GM18951 (cell line): ENCODE measurements at regions not wholly inside any gene's neighbourhood (a gene's known extent, or its start where the extent isn't known, plus 50 kb on each side); places are given as distances from the start of the nearest gene placed in this dataset.

Source experiments
- POLR2A ChIP-seq: IDR thresholded peaks from 4 replicates; pipeline ENCODE4 v1.6.1; 2011; ENCODE audit warnings: mild to moderate bottlenecking; ENCODE audit not compliant: insufficient read length, insufficient read depth; ENCODE audit errors: extremely low read depth
- in situ Hi-C: fragments of 300-500 bp; cut with MboI; formaldehyde crosslinking; loops from one replicate; pipeline ENCODE4 v1.12.0; 2022; ENCODE audit warnings: low sequenced_read_pairs, mixed read lengths, inconsistent platforms; ENCODE audit not compliant: unreplicated experiment

DNA sequence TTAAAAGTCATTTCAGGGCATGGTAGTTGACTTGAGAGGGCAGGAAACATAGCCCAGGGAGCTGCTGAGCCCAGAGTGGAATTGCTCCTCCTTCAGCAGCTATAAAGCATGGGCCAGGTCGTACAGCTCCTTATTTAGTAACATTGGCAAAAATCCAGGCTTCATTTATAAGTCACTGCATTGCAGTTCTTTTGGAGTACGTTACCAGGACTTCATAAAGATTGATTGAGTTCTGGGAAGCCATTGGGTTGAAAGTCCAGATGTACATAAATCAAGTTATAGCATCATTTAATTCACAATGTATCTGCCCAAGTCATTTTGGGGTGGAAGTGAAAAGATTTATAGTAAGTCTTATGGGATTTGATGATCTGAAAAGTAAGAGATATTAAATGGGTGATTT lies 53.0 kb upstream of the ANKEF1 start:
- TF ChIP-seq POLR2A: no peak
- in situ Hi-C loops: no loop called here

DNA sequence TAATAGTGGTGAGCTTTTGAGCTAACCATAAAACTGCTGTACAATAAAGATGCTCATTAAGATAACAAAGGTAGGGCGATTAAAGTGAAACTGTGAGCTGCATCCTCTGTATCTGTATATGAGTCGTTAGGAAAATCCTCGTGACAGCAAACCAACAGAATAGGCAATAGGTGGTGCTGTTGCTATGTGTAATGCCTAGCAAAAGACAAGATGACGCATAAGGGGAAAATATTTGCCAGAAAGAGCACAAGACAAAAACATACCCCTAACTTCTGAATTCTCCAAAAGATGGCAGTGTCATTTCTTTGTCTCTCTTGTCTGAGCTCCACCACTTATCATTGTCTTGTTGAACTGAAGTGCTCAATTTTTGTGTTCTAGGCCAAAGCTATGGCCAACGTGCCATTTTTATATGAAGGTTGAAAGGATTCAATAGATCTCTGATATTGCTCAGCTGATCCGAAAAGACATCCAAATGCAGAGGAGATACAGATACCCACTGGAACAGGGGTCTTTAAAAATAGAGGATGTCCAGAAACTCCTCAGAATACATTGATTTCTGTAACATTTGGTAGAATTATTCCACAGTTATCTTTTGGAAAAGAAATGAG lies 56.3 kb upstream of the ANKEF1 start:
- TF ChIP-seq POLR2A: no peak
- in situ Hi-C loops: no loop called here

DNA sequence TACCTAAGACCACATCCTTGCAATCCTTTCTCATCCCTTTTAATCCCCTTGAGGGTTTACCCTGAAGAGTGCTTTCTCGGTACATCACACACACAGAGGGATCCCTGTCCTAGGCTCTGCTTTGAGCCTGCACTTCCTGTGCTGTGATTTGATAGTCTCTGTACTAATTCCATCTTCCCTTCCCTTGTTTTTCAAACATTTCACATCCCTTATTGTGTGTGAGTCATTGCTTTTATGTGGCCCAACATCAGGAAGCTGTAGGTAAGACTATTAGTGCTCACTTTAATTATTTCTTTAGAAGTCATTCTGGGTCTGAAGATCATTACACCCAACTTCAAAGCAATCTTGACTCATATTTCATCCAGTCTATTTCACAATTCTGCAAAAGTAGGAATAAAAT lies 57.2 kb upstream of the ANKEF1 start:
- in situ Hi-C loops: no loop called here
- no peak for TF ChIP-seq POLR2A

DNA sequence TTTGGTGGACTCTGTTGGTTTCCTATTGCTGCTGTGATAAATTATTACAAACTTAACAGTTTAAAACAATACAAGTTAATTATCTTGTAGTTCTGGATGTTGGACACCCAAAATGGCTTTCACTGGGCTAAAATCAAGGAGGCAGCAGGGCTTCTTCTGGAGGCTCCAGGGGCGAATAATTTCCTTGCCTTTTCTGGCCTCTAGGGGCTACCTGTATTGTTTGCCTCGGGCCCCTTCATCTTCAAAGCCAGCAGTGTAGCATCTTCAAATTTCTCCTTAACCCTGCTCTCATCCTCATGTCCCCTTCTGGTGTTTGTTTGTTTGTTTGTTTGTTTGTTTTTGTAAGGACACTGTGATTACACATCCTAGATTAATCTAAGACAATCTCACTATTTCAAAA lies 60.5 kb upstream of the ANKEF1 start:
- in situ Hi-C loops: no loop called here
- TF ChIP-seq POLR2A: no peak

DNA sequence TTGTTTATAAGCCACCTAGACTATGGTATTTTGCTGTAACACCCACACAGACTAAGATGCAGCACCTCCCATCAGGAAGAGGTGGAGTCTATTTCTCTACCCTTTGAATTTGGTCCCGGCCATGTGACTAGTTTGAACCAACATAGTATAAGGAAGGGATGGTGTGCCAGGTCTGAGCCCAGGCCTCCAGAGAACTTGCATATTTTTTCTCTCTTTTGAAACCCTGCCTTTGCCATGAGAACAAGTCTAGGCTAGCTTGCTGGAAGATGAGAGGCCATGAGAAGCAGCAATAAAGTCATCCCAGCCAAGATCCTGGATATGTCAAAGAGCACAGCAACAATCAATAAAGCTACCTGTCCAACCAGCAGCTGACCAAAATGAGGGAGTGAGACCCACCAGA lies 63.0 kb upstream of the ANKEF1 start:
- TF ChIP-seq POLR2A: no peak

DNA sequence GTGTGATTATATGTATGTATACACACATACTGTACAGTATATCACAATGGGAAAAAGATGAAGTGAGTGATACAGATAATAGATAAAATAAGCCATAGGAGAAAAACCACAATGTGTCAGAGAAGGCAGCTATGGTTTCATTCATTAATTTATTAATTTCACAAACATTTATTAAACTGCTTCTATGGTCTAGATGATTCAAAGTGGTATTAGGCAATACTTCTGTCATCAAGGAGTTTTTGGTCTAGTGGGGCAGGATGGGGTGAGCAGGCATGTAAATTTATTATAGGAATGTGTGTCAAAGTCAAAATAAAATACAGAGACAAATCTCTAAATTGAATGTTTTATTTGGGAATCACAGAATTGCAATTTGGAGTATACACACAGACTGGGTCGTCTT lies 65.2 kb upstream of the ANKEF1 start:
- in situ Hi-C loops: no loop called here
- TF ChIP-seq POLR2A: no peak

More for the DNA sequence above, 63.0 kb upstream of the ANKEF1 start:
- in situ Hi-C loops: no loop called here

DNA sequence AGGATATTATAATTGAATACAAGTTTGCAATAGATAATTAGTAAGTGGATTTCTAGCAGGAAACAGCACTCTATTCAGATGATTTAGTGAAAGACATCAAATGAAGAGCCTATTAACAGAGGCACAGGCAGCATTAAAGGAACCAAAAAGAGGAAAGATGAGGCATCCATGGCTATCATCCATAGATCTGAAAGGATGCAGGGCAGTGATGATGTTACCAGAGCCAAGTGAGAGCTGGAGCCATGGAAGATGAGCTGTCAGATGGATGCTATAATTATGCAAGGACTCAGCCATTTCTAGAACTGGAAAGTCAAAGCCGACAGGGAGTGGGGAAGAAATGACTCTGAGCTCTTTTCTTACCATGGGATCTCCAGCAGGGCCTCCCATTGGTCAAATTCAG lies 66.8 kb upstream of the ANKEF1 start:
- TF ChIP-seq POLR2A: no peak
- in situ Hi-C loops: no loop called here

DNA sequence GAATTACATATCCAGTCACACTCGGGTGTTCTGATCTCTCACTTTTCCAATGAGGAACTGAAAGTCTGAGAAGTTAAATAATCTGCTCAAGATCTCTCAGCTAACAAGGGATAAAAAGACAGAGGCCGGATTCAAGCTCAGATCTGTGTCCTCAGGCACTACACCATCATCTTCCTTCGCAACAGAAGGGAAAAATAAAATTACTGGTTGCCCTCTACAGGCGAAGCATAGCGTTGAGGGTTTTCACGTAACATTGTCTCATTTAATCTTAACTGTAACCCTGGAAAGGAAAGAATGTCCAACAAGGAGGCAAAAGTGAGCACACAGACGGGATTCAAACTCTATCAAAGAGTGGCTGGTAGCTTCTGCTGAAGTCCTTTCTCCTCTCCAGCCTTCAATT lies 67.8 kb upstream of the ANKEF1 start:
- in situ Hi-C loops: no loop called here
- TF ChIP-seq POLR2A: no peak

DNA sequence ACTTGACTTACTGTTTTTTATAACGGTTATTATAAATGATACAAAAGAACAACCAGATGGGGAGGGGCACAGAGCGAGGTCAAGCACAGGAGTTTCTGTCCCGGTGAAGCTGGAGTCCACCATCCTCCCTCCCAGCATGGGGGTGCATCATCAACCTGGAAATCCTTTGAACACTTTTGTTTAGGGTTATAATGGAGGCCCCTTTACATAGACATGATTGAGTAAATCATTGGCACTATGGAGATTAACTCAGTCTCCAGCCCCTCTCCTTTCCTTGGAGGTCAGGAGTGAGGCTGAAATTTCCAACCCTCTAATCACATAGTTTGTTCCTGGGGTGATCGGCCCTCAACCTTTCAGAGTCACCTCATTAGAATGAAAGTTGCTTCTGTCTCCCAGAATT lies 71.8 kb upstream of the ANKEF1 start:
- no peak for TF ChIP-seq POLR2A
- in situ Hi-C loops: no loop called here

DNA sequence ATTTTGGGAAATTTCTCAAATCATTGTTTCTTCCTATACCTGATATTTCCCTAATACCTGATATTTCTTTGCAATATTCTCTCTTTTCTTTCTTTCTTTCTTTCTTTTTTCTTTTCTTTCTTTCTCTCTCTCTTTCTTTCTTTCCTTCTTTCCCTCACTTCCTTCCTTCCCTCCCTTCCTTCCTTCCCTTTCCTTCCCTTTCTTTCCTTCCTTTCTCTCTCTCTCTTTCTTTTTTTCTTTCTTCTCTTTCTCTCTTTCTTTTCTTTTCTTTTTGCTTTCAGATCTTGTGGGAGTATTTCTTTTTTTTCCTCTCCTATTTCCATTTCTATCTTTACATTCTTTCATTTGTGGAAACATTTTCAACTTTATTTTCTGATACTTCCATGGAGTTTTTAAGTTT lies 76.1 kb upstream of the ANKEF1 start:
- in situ Hi-C loops: no loop called here
- TF ChIP-seq POLR2A: no peak

DNA sequence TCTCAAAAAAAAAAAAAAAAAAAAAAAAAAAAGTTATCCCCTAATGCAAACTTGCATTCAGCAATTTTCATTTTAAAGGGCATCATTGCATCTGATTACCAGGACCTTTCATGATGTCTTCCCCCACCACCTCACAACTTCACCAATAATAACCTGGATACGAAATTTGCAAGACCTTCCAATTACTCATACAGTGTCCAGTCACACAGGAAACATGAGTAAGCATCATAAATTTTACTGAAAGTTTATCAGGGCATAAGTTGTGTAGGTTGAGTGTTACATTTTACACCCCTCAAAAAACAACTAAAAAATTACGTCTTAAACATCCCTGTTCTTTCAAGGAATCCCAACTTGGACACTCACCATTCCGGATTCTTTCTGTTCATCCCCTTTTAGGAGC lies 79.1 kb upstream of the ANKEF1 start:
- in situ Hi-C loops: no loop called here
- TF ChIP-seq POLR2A: no peak

DNA sequence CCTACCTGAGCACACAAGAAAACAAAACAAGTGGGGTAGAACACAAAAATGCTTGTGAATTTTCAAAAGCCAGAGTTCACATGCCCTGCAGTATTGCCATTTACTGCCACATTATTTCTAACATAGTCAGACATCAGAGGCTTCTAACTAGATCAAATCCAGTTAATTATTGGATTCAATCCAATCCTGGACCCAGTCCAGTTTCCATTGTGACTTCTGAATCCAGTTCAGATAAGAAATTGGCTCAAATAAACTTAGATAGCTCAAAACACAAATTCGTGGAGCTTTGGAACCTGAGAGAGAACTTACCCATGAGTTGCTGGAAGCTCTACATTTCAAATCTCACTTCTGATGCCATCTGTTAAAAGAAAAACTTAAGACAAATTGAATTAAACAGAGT lies 85.2 kb upstream of the ANKEF1 start:
- in situ Hi-C loops: no loop called here
- TF ChIP-seq POLR2A: no peak

DNA sequence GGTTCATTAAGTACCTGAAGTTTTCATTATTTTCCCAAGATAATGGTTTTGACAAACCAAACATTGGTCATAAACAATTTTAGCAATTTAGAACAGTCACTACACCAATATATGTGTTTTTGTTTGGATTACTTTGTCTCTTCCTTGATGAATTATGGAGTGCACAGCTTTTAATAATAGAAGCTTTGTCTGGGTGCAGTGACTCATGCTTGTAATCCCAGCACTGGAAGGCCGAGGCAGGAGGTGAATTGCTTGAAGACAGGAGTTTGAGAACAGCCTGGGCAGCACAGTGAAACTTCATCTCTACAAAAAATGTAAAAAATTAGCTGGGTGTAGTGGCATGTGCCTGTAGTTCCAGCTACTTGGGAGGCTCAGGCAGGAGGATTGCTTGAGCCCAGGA lies 89.4 kb upstream of the ANKEF1 start:
- in situ Hi-C loops: no loop called here
- no peak for TF ChIP-seq POLR2A

DNA sequence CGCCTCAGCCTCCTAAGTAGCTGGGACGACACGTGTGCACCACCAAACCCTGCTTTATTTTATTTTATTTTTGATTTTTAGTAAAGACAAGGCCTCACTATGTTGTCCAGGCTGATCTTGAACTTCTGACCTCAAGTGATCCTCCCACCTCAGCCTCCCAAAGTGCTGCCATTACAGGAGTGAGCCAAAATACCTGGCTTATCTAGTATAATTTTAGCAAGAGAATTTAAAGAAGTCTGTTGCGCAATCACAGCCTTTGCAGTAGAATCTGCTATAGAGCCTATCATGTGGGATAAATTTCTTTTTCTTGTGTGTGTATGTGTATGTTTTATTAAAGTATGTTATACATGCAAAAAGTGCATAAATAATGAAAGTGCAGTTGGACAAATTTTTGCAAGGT lies 92.1 kb upstream of the ANKEF1 start:
- no peak for TF ChIP-seq POLR2A
- in situ Hi-C loops: no loop called here

DNA sequence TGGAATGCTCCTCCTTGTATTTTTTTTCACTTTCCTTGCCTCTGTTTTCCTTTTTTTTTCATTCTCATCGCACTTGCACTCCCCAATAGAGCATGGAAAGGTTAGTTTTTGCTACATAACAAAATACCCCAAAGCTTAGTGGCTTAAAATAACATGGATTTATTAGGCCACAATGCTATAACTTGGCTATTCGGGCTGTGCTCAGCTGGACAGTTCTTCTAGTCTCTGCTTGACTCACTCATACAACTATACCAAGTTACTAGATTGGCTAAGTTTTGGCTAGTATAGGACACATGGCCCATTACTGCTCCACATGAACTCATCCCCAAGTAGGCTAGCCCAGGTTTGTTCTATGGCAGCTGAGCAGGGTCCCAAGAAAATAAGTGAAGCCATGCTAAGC lies 94.5 kb upstream of the ANKEF1 start:
- in situ Hi-C loops: no loop called here
- TF ChIP-seq POLR2A: no peak
